ENCODE measurements at regions not wholly inside any gene's neighbourhood (a gene's known extent, or its start where the extent isn't known, plus 50 kb on each side); places are given as distances from the start of the nearest gene placed in this dataset.

GRCh38 chr9:1236061-1236460 is 185.9 kb downstream of the DMRT2 start:
- peak in 1 of 2 donors; percentile 13 for DNase-seq (ENCODE audit: low read depth in 2 of 2)
- no peak overlapping the region for H3K9ac ChIP-seq (ENCODE audit: insufficient read depth, low read length)
- H3K4me3 ChIP-seq (replicated peaks in 1 of 4; ENCODE audit: control extremely low read depth in 1 of 4, insufficient read depth in 1 of 4, low read depth in 3 of 4, low read length in 4 of 4): no peak overlapping the region
- H3K4me1 ChIP-seq (ENCODE audit: control insufficient read depth, extremely low read depth, insufficient read depth, low read length): peaks cover 5% of the 10 kb centered on the region
- no peaks in the 10 kb centered on the region for H3K36me3 ChIP-seq (ENCODE audit: control insufficient read depth, insufficient read depth, low read length)
- H4K20me1 ChIP-seq (ENCODE audit: control insufficient read depth, extremely low read depth, insufficient read depth, low read length): no peaks in the 10 kb centered on the region
- no peaks in the 10 kb centered on the region for H3K79me2 ChIP-seq (ENCODE audit: control insufficient read depth, insufficient read depth, low read length)
- no peaks in the 10 kb centered on the region for H3K27me3 ChIP-seq (ENCODE audit: control insufficient read depth, insufficient read depth, low read length)
- TF ChIP-seq EZH2 (IDR thresholded peaks at IDR 0.05; ENCODE audit: low read length, missing control alignments): no peak
- TF ChIP-seq CTCF (conservative IDR thresholded peaks at IDR 0.05 in 1 of 2, IDR thresholded peaks at IDR 0.05 in 1 of 2; ENCODE audit: low read depth in 1 of 2, low read length in 2 of 2): no peak
- no peaks in the 10 kb centered on the region for H3K9me3 ChIP-seq (ENCODE audit: control insufficient read depth, insufficient read depth, low read depth, low read length)
- no peak overlapping the region for H3K27ac ChIP-seq (ENCODE audit: insufficient read depth, low read length)
- no peak overlapping the region for H3K4me2 ChIP-seq (ENCODE audit: extremely low read depth, insufficient read depth, low read length)
- no peak overlapping the region for H2AFZ ChIP-seq (ENCODE audit: low read length)

- H3K27ac ChIP-seq (ENCODE audit: insufficient read depth, low read length): no peak overlapping the region
- H3K4me2 ChIP-seq (ENCODE audit: extremely low read depth, insufficient read depth, low read length): no peak overlapping the region
- H2AFZ ChIP-seq (ENCODE audit: low read length): no peak overlapping the region
- no peaks in the 10 kb centered on the region for H4K20me1 ChIP-seq (ENCODE audit: control insufficient read depth, extremely low read depth, insufficient read depth, low read length)
- no peak overlapping the region for H3K9ac ChIP-seq (ENCODE audit: insufficient read depth, low read length)
- no peak overlapping the region for H3K4me3 ChIP-seq (replicated peaks in 1 of 4; ENCODE audit: control extremely low read depth in 1 of 4, insufficient read depth in 1 of 4, low read depth in 3 of 4, low read length in 4 of 4)
- no peaks in the 10 kb centered on the region for H3K4me1 ChIP-seq (ENCODE audit: control insufficient read depth, extremely low read depth, insufficient read depth, low read length)
- no peaks in the 10 kb centered on the region for H3K9me3 ChIP-seq (ENCODE audit: control insufficient read depth, insufficient read depth, low read depth, low read length)
- H3K36me3 ChIP-seq (ENCODE audit: control insufficient read depth, insufficient read depth, low read length): no peaks in the 10 kb centered on the region
- TF ChIP-seq CTCF (conservative IDR thresholded peaks at IDR 0.05 in 1 of 2, IDR thresholded peaks at IDR 0.05 in 1 of 2; ENCODE audit: low read depth in 1 of 2, low read length in 2 of 2) (no peak), EZH2 (IDR thresholded peaks at IDR 0.05; ENCODE audit: low read length, missing control alignments) (no peak)
- DNase-seq (ENCODE audit: low read depth in 2 of 2): no peak
- H3K27me3 ChIP-seq (ENCODE audit: control insufficient read depth, insufficient read depth, low read length): no peaks in the 10 kb centered on the region
- no peaks in the 10 kb centered on the region for H3K79me2 ChIP-seq (ENCODE audit: control insufficient read depth, insufficient read depth, low read length)
Observed at GRCh38 chr9:1238407-1238806, 188.2 kb downstream of the DMRT2 start.

DNA sequence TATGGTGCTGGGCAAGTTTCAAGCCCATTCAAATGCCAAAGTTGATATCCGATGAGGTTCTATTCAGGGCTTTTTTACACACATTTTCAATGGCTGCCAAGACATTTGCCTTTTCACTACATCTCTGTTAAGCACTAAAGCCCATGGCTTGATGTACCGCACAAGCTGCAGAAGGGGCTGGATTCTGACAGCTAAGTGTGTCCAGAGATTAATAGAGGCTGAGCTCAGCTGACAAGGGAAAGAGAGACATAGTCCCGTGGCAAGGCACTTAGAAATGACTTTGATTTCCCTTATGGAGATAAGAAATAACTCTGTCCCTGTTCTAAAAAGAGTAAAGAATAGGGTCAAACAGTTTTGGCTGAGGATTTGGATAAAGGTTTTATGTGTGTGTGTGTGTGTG is 198.6 kb downstream of the DMRT2 start:
- TF ChIP-seq CTCF (conservative IDR thresholded peaks at IDR 0.05 in 1 of 2, IDR thresholded peaks at IDR 0.05 in 1 of 2; ENCODE audit: low read depth in 1 of 2, low read length in 2 of 2) (no peak), EZH2 (IDR thresholded peaks at IDR 0.05; ENCODE audit: low read length, missing control alignments) (no peak)
- H3K27ac ChIP-seq (ENCODE audit: insufficient read depth, low read length): no peak overlapping the region
- no peak overlapping the region for H3K9ac ChIP-seq (ENCODE audit: insufficient read depth, low read length)

More for the DNA sequence above, 198.6 kb downstream of the DMRT2 start:
- Histone ChIP-seq H2AFZ (ENCODE audit: low read length) (no peak overlapping the region), H3K9me3 (ENCODE audit: control insufficient read depth, insufficient read depth, low read depth, low read length) (no peaks in the 10 kb centered on the region), H3K4me3 (replicated peaks in 1 of 4; ENCODE audit: control extremely low read depth in 1 of 4, insufficient read depth in 1 of 4, low read depth in 3 of 4, low read length in 4 of 4) (no peak overlapping the region), H4K20me1 (ENCODE audit: control insufficient read depth, extremely low read depth, insufficient read depth, low read length) (no peaks in the 10 kb centered on the region), H3K36me3 (ENCODE audit: control insufficient read depth, insufficient read depth, low read length) (no peaks in the 10 kb centered on the region), H3K4me2 (ENCODE audit: extremely low read depth, insufficient read depth, low read length) (no peak overlapping the region), H3K79me2 (ENCODE audit: control insufficient read depth, insufficient read depth, low read length) (no peaks in the 10 kb centered on the region), H3K4me1 (ENCODE audit: control insufficient read depth, extremely low read depth, insufficient read depth, low read length) (no peaks in the 10 kb centered on the region), H3K27me3 (ENCODE audit: control insufficient read depth, insufficient read depth, low read length) (no peaks in the 10 kb centered on the region)
- DNase-seq (ENCODE audit: low read depth in 2 of 2): no peak

All from fibroblast of lung (primary cell).